ENCODE measurements at regions not wholly inside any gene's neighbourhood (a gene's known extent, or its start where the extent isn't known, plus 50 kb on each side); places are given as distances from the start of the nearest gene placed in this dataset.

- Histone ChIP-seq H3K4me1 (no peaks in the 10 kb centered on the region), H3K36me3 (no peaks in the 10 kb centered on the region), H3K9me3 (no peaks in the 10 kb centered on the region), H3K4me3 (no peak overlapping the region), H3K27ac (no peak overlapping the region), H3K27me3 (no peaks in the 10 kb centered on the region)
- no peak for TF ChIP-seq CTCF (IDR thresholded peaks at IDR 0.05)
- no peak for DNase-seq (ENCODE audit: low spot score)
These were observed 221.0 kb upstream of the KLF6 start for GRCh38 chr10:4006051-4006450.

- no peaks in the 10 kb centered on the region for H3K36me3 ChIP-seq
- H3K4me3 ChIP-seq, result no peak overlapping the region
- DNase-seq (ENCODE audit: low spot score), result no peak
- no peaks in the 10 kb centered on the region for H3K27me3 ChIP-seq
- no peaks in the 10 kb centered on the region for H3K4me1 ChIP-seq
- no peak for TF ChIP-seq CTCF (IDR thresholded peaks at IDR 0.05)
- no peaks in the 10 kb centered on the region for H3K9me3 ChIP-seq
- H3K27ac ChIP-seq, result no peak overlapping the region
These were observed 220.0 kb upstream of the KLF6 start for GRCh38 chr10:4004990-4005389.

- H3K4me3 ChIP-seq, result no peak overlapping the region
- no peak overlapping the region for H3K27ac ChIP-seq
- H3K4me1 ChIP-seq, result no peaks in the 10 kb centered on the region
- H3K27me3 ChIP-seq, result no peaks in the 10 kb centered on the region
- DNase-seq (ENCODE audit: low spot score), result no peak
- no peaks in the 10 kb centered on the region for H3K9me3 ChIP-seq
- no peak for TF ChIP-seq CTCF (IDR thresholded peaks at IDR 0.05)
- H3K36me3 ChIP-seq, result no peaks in the 10 kb centered on the region
These were observed 219.1 kb upstream of the KLF6 start for GRCh38 chr10:4004144-4004543.

GRCh38 chr10:4003348-4003973 is 218.5 kb upstream of the KLF6 start:
- Histone ChIP-seq H3K4me1 (no peaks in the 10 kb centered on the region), H3K9me3 (no peaks in the 10 kb centered on the region), H3K27me3 (no peaks in the 10 kb centered on the region), H3K27ac (no peak overlapping the region), H3K36me3 (no peaks in the 10 kb centered on the region), H3K4me3 (no peak overlapping the region)
- DNase-seq (ENCODE audit: low spot score), result no peak
- no peak for TF ChIP-seq CTCF (IDR thresholded peaks at IDR 0.05)

- no peak for DNase-seq (ENCODE audit: low spot score)
- TF ChIP-seq CTCF (IDR thresholded peaks at IDR 0.05), result no peak
- Histone ChIP-seq H3K4me1 (no peaks in the 10 kb centered on the region), H3K27me3 (no peaks in the 10 kb centered on the region), H3K36me3 (no peaks in the 10 kb centered on the region), H3K27ac (no peak overlapping the region), H3K9me3 (no peaks in the 10 kb centered on the region), H3K4me3 (no peak overlapping the region)
These were observed 216.8 kb upstream of the KLF6 start for GRCh38 chr10:4001811-4002210.

- Histone ChIP-seq H3K4me1 (peaks cover 0 to 10% of the 10 kb centered on the region in 2 donors), H3K4me3 (no peak overlapping the region), H3K27me3 (no peaks in the 10 kb centered on the region), H3K36me3 (no peaks in the 10 kb centered on the region), H3K27ac (no peak overlapping the region), H3K9me3 (no peaks in the 10 kb centered on the region)
- no peak for TF ChIP-seq CTCF (IDR thresholded peaks at IDR 0.05)
- no peak for DNase-seq (ENCODE audit: low spot score)
These were observed 214.6 kb upstream of the KLF6 start for GRCh38 chr10:3999642-4000041.

All from right atrium auricular region (tissue), 2 donors.